ENCODE measurements at regions not wholly inside any gene's neighbourhood (a gene's known extent, or its start where the extent isn't known, plus 50 kb on each side); places are given as distances from the start of the nearest gene placed in this dataset.
"Not testable (repeated sequence)": the region's sequence is repeated elsewhere in the genome, so short reads cannot be mapped to it uniquely, and the experiment has no call there.

GRCh38 chr3:18114894-18115293 lies 310.2 kb downstream of the SATB1 start:
- DNase-seq = no peak

DNA sequence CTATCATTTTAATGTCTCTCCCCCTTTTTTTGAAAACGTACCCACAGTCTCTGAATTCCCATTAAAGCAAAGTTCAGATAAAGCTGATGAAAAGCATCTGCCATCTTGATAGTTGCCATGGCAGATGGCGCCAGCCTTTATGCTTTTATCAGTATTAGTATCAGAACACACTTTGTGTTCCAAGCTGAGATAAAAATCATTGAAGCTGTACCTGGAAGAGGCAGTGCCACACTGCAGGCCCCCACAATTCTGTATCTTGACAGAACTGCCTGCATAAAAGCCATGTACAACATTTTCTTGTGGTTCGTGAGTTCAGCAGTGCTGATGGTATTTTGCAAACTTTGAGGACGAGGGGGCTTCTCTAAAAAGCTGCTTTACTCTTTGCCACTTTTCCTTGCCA lies 311.7 kb downstream of the SATB1 start:
- DNase-seq = no peak

- no peak for DNase-seq
Measured at GRCh38 chr3:18112674-18113375, 312.3 kb downstream of the SATB1 start.

DNA sequence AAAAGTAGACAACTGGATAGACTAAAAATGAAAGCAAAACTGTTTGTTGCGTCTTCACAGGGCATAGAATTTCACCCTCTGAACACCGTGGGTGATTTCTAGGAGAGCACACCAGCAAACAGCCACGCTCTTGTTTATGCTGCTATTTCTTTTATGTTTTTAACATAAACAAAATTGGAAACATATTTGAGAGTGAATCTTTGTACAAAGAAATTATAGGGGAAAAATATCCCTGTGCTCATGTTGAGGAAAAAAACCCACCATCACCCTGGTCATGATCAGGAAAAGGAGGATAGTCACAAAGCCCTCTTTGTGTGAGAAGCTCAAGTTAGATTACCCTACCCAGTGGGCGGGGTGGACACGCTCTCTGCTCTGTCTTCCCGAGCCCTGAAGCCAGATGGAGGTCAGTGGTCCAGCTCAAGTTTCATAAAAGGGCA lies 313.3 kb downstream of the SATB1 start:
- DNase-seq = no peak

GRCh38 chr3:18103591-18103990 lies 321.5 kb downstream of the SATB1 start:
- DNase-seq = no peak

DNA sequence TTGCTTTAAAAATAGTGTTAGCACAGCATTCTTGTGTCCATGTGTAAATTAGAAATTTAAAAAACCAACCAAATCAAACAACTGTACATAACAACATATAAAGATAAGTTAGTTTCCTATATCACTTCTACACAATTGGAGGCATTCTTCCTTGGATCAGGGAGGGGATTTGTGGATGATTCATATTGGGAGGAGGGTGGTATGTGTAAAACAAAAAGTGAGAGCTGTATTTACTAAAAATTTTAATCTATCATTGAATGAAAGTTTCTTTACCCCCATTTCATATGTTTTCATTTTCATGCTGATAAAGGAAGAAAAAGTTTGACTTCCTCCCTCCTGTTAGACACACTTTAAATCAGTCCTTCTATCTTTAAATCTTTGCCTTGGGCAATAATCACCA lies 325.0 kb downstream of the SATB1 start:
- no peak for DNase-seq

- no peak for DNase-seq
Measured at GRCh38 chr3:18099611-18100010, 325.5 kb downstream of the SATB1 start.

DNA sequence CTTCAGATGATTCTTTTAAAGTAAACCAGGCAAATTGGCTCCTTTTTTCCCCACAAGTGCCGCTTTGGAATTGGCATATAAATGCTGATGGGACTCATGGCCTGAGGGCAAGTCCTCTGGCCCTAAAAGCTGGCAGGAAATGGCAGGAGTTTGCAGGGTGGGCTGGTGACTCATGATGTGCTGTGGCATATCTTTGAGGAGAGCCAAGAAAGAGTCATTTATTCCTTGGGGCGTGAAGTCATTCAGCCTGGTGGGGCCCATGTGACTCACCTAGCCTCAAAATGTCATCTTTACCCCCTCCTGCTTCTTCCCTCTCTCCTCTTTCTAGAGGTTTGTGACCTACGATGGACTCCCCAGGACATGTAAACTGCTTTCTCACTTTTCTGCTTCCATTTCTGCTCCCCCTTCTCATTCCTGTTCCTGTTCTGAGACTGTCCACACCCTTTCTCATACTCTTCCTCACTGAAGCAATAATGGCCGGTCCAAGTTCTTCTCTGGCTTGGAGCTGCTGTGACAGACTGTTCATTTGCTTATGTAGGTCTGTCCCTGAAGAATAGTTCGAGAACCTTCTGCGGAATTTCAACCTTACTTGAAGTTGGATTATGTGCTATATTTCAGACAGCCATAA lies 326.1 kb downstream of the SATB1 start:
- peak in 1 of 2 experiments; percentile 7 for DNase-seq

DNA sequence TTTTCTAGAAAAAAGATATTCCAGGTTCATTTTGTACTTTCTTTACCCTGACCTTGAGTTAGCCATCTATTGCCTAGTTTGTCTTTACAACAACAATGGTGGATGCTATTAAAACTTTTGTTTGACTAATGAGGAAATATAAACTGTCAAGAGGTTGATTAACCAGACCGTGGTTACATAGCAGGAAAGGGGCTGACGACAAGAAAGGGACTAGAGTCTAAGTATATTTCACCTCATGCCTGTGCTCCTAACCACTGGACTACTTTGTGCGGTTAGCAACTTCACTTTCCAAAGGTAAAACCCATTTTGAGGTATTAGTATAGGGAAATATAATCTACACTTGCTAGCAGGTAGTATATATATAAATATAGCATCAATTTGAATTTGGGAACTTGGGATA lies 327.1 kb downstream of the SATB1 start:
- DNase-seq = no peak

DNA sequence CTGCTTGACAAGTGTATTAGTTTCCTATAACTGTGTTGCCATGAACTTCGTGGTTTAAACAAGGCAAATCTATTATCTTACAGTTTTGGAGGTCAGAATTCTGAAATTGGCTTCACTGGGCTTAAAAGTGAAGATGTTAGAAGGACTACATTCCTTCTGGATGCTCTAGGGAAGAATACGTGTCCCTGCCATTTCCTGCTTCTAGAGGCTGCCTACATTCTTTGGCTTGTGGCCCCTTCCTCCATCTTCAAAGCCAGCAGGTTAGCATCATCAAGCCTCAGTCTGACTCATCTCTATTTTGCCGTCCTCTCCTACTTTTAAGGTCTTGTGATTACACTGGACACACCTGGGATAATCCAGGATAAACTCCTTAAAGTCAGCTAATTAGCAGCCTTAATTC lies 327.7 kb downstream of the SATB1 start:
- DNase-seq = no peak

- DNase-seq = no peak
Measured at GRCh38 chr3:18092726-18093125, 332.4 kb downstream of the SATB1 start.

DNA sequence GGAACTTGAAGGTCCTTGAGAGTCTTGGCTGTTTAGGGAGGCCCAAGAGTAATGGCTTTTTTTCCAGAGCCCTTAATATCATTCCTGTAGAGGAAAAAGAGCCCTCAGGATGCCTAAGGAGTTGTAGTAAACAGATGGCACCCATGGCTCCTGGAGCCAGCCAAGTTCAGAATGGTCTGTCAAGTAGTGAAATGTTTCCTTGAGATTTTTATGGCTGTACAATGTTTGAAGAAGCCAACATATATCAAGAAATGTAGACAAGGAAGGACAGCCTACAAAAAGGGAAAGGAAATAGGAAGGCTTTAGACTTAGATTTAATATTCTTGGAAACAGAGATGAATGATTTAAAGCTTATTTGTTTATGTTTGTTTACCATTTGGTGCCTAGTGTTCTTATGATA lies 334.8 kb downstream of the SATB1 start:
- no peak for DNase-seq

- no peak for DNase-seq
Measured at GRCh38 chr3:18087988-18088387, 337.2 kb downstream of the SATB1 start.

- DNase-seq = no peak
Measured at GRCh38 chr3:18086760-18087159, 338.4 kb downstream of the SATB1 start.

- no peak for DNase-seq
Measured at GRCh38 chr3:18086078-18086477, 339.1 kb downstream of the SATB1 start.

GRCh38 chr3:18085429-18085828 lies 339.7 kb downstream of the SATB1 start:
- DNase-seq = no peak

GRCh38 chr3:18083273-18083590 lies 340.8 kb upstream of the TBC1D5 start:
- DNase-seq = not testable (repeated sequence)

GRCh38 chr3:18082551-18083272 lies 340.3 kb upstream of the TBC1D5 start:
- no peak for DNase-seq

DNA sequence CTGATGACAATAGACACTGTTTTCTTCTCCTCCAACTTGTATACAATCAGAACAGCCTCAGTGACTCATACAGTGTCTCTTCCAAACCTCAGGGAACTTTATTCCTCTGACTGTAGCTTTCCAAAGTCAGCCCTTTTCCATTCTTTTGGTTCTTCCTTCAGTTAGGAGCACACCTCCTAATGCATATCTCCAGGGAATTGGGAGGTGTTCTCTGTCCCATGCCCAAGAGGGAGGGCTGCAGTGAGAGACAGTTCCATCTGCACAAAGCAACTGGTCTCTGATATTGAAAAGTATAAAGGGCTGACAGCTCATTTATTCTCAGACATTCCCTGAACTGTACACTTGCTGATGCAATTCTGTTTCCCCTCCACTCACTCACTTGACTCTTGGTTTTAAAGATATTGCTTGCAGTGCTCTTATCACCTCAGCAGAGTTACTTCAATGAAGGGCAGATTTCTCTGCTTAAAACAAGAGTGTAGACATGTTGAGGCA lies 337.8 kb upstream of the TBC1D5 start:
- no peak for DNase-seq

DNA sequence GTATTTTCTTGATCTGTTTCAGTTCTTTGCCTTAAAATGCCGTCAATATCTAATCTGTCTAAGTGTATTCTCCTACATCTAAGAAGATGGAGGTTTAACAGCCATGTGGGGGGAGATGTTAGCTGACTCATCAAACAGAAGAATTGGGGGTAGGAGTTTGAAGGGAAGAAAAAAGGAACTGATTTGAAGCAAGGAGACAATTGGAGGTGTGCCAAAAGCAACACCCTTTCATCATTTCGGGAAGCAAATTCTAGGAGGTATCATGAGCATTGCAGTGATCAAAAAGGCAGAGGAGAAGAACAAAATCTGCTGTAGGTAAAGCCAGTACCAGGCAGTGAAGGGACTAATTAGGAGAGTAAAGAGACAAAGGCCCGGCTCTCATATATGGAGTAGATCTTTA lies 337.3 kb upstream of the TBC1D5 start:
- no peak for DNase-seq

- DNase-seq = no peak
Measured at GRCh38 chr3:18079062-18079461, 336.6 kb upstream of the TBC1D5 start.

DNA sequence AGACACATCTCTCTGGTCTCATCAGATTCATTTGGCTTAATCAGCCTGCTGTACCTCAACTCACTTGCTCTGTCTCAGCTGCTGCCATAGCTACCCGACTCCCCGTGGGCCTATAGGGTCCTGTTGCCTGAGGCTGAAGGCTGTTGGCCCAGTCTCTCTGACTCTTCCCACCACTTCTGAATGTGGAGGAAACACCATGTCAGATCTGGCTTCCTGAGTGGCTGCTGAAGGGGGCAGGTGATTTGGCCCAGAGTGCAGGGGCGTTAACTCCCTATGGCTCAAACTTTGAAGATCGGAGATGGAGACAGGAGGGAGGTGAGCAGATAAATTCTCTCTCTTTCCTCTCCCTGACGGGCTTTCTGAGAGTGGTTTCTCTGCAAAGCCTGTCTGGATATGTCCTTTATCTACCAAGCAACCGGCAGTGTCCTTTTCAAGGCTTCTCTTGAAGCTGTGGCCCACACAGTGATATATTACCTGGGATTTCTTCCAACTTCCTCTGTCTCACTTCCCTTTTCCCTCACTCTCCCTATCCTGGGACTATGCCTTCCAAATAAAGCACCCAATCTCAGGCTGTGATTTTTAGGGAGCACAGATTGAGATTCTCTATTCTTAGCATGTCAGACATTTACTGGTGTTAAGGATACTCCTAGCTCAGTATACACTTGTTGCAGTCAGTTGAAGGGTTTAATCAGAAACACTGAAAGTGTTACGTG lies 334.9 kb upstream of the TBC1D5 start:
- DNase-seq = no peak

GRCh38 chr3:18076301-18076700 lies 333.9 kb upstream of the TBC1D5 start:
- no peak for DNase-seq

DNA sequence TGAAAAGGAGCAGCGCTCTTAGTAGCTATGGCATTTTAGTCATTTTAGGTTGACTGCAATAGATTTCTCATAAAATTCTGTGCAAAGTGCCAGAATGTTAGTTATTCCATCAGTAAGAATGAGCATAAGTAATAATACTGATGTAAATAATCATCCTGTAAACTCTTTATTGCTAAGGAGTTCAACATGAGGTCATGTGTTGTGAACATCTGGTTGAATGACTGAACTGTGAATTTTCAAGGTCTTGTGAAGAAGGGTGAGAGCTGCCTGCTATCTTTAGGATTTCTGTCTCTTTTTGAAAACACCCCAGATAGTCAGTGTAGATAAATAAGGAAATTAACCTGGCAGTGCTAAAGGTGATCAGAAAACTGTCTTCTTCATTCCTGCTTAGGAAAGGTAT lies 333.4 kb upstream of the TBC1D5 start:
- DNase-seq = no peak

All from NCI-H2081 (cell line).